ENCODE measurements at regions not wholly inside any gene's neighbourhood (a gene's known extent, or its start where the extent isn't known, plus 50 kb on each side); places are given as distances from the start of the nearest gene placed in this dataset.

DNA sequence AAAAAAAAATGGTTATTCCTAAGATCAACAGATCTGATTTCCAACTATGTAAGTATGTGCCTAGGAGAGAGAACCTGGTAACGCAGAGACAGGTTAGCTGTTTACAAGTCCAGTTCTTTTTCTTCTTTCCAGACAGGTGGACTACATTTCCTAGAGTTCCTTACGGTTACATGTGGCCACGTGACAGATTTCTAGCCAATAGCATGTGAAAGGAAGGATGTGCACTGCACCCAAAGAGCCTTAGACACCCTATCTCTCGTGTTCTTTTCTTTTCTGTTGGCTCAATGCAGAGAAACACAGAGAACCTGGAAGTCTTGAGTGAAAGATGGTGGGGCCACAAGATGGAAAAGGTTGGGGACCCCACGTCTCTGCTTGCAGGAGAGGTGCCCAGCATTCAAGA is 375.9 kb downstream of the TNS1 start:
- no peak for TF ChIP-seq POLR2AphosphoS5 (IDR thresholded peaks at IDR 0.05)
- 91% methylated on average over 5 of the region's 5 CpGs for WGBS
- no peaks in the 10 kb centered on the region for H3K4me1 ChIP-seq (replicated peaks)
- no peaks in the 10 kb centered on the region for H3K9me3 ChIP-seq
- intact Hi-C loops (cut with DNase I) = no loop called here
- no peak for DNase-seq (ENCODE audit: low spot score)
- H3K27ac ChIP-seq = peak overlapping the region in 1 of 2 donors; percentile 32
- H3K27me3 ChIP-seq (replicated peaks; ENCODE audit: insufficient read depth) = no peaks in the 10 kb centered on the region
- no peak overlapping the region for H3K4me3 ChIP-seq
- H3K36me3 ChIP-seq = no peaks in the 10 kb centered on the region

DNA sequence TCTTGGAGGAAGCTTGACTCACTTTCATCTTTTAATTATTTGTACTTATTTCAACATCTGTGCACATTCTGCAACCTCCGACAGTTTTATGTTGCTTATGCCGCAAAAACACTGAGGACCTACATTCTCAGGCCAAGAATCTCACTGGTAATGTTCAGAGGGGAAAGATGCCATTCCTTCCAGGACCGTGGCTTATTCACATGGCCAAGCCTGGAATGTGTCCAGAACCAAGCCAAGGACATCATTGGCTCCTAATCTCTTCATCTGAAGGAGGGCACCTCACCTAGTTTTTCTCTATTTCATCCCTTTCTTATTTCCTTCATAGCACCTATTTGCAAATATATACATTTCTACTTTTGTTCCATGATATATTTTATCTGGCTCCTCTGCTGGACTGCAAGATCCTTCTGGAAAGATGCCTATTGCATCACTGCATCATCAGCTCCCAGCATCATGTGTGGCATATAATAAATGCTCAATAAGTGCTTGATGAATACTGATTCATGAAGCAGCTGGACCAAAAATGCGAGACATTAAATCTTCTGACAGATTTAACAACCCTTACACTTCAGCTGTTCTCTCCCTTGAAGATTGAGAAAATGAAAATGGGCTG is 377.1 kb downstream of the TNS1 start:
- Histone ChIP-seq H3K4me3 (no peak overlapping the region), H3K4me1 (replicated peaks) (no peaks in the 10 kb centered on the region), H3K36me3 (no peaks in the 10 kb centered on the region), H3K9me3 (no peaks in the 10 kb centered on the region), H3K27me3 (replicated peaks; ENCODE audit: insufficient read depth) (no peaks in the 10 kb centered on the region), H3K27ac (peak overlapping the region; percentile 32 to 34)
- DNase-seq (ENCODE audit: low spot score) = no peak
- TF ChIP-seq POLR2A (IDR thresholded peaks at IDR 0.05) = no peak
- TF ChIP-seq, protein P1, sequence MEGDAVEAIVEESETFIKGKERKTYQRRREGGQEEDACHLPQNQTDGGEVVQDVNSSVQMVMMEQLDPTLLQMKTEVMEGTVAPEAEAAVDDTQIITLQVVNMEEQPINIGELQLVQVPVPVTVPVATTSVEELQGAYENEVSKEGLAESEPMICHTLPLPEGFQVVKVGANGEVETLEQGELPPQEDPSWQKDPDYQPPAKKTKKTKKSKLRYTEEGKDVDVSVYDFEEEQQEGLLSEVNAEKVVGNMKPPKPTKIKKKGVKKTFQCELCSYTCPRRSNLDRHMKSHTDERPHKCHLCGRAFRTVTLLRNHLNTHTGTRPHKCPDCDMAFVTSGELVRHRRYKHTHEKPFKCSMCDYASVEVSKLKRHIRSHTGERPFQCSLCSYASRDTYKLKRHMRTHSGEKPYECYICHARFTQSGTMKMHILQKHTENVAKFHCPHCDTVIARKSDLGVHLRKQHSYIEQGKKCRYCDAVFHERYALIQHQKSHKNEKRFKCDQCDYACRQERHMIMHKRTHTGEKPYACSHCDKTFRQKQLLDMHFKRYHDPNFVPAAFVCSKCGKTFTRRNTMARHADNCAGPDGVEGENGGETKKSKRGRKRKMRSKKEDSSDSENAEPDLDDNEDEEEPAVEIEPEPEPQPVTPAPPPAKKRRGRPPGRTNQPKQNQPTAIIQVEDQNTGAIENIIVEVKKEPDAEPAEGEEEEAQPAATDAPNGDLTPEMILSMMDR (IDR thresholded peaks at IDR 0.05) = no peak
- no peak for TF ChIP-seq POLR2AphosphoS5 (IDR thresholded peaks at IDR 0.05)
- intact Hi-C loops (cut with DNase I) = no loop called here
- WGBS = 32% methylated on average over 4 of the region's 4 CpGs

- Histone ChIP-seq H3K9me3 (no peaks in the 10 kb centered on the region), H3K36me3 (no peaks in the 10 kb centered on the region), H3K27ac (peak overlapping the region; percentile 12 to 45), H3K4me3 (no peak overlapping the region), H3K4me1 (replicated peaks) (no peaks in the 10 kb centered on the region), H3K27me3 (replicated peaks; ENCODE audit: insufficient read depth) (no peaks in the 10 kb centered on the region)
- no peak for TF ChIP-seq POLR2A (IDR thresholded peaks at IDR 0.05)
- TF ChIP-seq, protein P1 (IDR thresholded peaks at IDR 0.05) = no peak
- 94% methylated on average over 2 of the region's 2 CpGs for WGBS
- DNase-seq (ENCODE audit: low spot score) = no peak
- intact Hi-C loops (cut with DNase I) = loop anchor here (5.0 kb wide), 1 partner anchor 111 kb away; no protein-coding TSS in a partner anchor
These were observed 379.4 kb downstream of the TNS1 start for GRCh38 chr2:217623281-217623912.

- peak; percentile 58 for TF ChIP-seq POLR2AphosphoS5 (IDR thresholded peaks at IDR 0.05)
- TF ChIP-seq, protein P1 (IDR thresholded peaks at IDR 0.05) = no peak
- no peak for TF ChIP-seq POLR2A (IDR thresholded peaks at IDR 0.05)
- Histone ChIP-seq H3K27me3 (replicated peaks; ENCODE audit: insufficient read depth) (no peaks in the 10 kb centered on the region), H3K9me3 (no peaks in the 10 kb centered on the region), H3K4me1 (replicated peaks) (no peaks in the 10 kb centered on the region), H3K27ac (peak overlapping the region; percentile 21 to 45), H3K36me3 (no peaks in the 10 kb centered on the region), H3K4me3 (no peak overlapping the region)
- intact Hi-C loops (cut with DNase I) = loop anchor here (5.0 kb wide), 1 partner anchor 110 kb away; no protein-coding TSS in a partner anchor
- no peak for DNase-seq (ENCODE audit: low spot score)
- 41% methylated on average over 9 of the region's 9 CpGs for WGBS
These were observed 380.4 kb downstream of the TNS1 start for GRCh38 chr2:217622205-217623060.

GRCh38 chr2:217621391-217621801 is 381.4 kb downstream of the TNS1 start:
- intact Hi-C loops (cut with DNase I) = loop anchor here (5.0 kb wide), 1 partner anchor 109 kb away; no protein-coding TSS in a partner anchor
- TF ChIP-seq, protein P1 (IDR thresholded peaks at IDR 0.05) = no peak
- TF ChIP-seq POLR2AphosphoS5 (IDR thresholded peaks at IDR 0.05) (no peak), POLR2A (IDR thresholded peaks at IDR 0.05) (no peak)
- WGBS = 60% methylated on average over 2 of the region's 2 CpGs
- Histone ChIP-seq H3K27ac (peak overlapping the region; percentile 21 to 45), H3K27me3 (replicated peaks; ENCODE audit: insufficient read depth) (no peaks in the 10 kb centered on the region), H3K36me3 (no peaks in the 10 kb centered on the region), H3K4me3 (no peak overlapping the region), H3K9me3 (no peaks in the 10 kb centered on the region), H3K4me1 (replicated peaks) (no peaks in the 10 kb centered on the region)
- DNase-seq (ENCODE audit: low spot score) = no peak

All from prostate gland (tissue), 2 donors.